ENCODE measurements at regions not wholly inside any gene's neighbourhood (a gene's known extent, or its start where the extent isn't known, plus 50 kb on each side); places are given as distances from the start of the nearest gene placed in this dataset.

DNA sequence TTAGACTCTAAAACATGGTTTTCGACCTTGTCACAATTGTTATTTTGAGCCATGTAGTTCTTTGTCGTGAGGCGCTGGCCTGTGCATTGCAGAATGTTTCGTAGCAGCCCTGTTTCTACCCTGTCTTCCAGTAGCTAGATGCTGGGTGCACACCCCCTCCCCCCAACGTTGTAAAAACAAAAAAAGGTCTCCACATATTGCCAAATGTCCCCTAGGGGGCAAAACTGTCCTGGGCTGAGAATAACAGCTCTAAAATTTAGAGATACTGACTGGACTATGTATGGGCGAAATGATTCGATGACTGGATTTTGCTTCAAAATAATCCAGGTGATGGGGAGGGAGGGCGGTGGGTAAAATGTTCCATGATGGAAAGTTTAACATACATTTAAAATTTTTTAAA lies 126.1 kb upstream of the FUT8 start:
- no peak for DNase-seq

DNA sequence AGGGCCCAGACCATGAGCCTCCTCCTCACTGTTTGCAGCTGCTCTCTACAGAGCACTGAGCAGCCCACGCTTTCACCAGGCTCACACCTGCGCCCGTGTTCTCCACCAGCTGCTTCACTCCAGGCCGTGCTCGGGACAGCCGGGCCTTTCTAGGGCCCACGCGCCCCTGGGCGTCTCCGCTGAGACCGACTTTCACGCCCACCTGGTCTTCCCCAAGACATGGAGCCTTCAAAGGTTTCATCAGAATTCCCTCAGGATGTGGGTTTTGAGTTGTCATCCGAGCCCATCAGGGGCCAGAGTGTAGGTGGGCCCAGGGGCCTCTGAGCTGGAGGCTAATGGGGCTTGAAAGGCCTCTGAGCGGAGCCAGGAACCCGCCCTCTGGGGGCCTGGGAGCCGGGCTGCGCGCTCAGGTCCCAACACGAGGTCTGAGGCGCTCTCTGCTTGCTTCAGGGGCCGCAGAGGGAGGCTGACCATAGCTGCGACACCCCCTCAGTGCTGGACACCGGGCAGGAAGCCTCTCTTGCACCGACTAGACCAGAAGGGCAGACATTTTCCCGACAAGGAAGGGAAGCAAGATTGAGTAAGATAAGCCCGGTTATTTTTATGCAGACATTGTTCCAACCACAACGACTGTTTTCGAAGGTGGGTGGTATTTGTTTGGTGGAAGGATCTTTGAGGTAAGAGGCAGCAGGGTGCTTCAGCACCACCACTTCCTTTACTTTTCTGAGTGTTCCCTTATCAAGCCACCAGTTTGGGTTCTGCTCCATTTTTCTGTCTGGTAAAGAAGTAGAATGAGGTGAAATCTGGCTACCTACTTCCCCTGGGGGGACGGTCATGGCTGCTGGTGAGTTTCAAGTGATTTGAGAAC lies 125.0 kb upstream of the FUT8 start:
- peak; percentile 49 to 57 for DNase-seq

DNA sequence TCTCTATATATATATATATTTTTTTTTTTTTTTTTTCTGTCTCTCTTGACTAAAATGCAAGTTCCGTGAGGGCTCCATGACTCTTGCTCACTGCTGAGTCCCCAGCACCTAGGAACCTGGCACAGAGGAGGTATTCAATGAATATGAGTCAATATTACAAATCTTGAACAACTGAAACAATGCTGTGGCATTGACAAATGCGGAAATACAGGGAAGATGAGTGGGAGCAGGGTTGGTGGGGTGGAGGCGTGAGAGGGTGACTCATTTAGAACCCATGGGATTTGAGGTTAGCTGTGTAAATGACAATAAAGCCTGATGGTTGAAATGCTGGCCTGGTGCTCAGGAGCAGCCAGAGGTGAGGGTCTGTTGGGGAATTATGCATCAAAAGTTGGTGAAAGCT lies 121.7 kb upstream of the FUT8 start:
- peak in 1 of 2 donors; percentile 41 for DNase-seq

DNA sequence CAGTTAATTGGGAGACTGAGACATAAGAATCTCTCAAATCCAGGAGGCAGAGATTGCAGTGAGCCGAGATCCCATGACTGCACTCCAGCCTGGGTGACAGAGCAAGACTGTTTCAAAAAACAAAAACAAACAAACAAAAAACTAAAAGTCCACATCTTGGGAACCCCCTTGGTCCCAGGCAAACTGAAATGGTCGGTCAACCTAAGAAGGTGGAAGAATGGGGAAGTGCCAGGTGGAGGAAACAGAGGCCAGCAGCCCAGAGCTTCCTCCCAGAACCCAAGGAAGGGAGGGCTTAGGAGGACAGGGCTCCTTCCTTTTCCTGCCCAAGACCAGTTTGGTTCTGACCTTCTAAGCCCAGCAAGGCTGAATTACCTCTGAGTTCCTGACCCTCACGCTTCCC lies 121.0 kb upstream of the FUT8 start:
- no peak for DNase-seq

DNA sequence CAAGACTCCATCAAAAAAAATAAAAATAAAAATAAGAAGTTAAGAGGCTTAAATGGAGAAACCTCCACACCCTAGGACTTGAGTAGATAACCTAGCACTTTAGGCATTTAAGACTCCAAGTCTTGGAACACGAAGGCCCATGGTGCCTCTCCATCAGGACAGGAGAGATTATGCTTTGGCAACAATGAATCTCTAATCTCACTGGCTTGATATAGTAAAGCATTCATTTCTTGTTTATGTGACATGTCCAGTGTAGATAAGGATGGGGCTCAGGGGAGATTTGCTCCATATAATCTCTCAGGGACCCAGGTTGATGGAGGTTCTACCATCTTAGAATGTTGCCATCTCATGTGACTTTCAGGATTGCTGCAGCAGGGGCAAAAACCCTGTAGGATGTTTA lies 117.7 kb upstream of the FUT8 start:
- no peak for DNase-seq

DNA sequence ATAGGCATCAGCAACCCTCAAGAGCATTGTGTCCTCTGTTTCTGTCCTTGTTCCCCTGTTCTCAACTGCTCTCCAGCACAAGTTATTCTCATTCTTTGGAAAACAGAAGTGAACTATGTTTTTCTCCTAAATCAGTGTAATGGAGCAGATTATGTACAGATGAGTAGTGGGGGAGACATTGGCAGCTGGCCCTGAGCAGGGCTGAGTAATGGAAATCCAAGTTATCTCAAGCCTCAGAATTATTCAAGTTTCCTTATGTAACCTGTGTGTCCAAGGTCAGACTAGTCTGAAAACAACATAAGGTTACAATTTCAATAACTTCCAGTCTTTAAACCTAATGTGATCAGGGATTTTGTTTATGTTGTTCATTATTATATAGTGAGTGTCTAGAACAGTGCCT lies 116.1 kb upstream of the FUT8 start:
- DNase-seq = no peak

DNA sequence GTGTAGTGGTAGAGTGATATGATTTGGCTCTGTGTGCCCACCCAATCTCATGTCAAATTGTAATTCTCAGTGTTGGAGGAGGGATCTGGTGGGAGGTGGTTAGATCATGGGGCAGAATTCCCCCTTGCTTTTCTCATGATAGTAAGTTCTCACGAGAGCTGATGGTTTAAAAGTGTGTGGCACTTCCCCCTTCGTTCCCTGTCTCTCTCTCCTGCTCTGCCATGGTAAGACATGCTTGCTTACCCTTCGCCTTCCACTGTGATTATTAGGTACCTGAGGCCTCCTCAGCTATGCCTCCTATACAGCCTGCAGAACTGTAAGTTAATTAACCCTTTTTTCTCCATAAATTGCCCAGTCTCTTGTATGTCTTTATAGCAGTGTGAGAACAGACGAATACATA lies 115.7 kb upstream of the FUT8 start:
- DNase-seq = no peak

DNA sequence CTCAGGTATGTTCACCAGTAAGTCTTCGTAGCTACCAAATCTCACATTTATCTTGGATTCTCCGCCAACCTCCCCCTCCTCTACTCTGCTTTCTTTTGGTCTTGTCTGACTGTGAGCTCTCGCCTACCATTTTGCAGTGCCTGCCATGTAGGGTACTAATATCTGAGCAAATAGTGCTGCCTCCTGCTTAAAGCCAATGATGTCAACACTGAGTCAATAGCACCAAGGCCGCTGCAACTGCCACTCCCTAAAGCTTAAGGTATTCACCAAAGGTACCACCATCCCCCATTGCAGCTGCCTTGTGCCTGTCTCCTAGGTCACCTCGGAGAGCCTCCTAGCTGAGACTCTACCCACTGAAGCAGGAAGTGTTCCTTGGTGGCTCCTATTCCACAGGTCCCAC lies 114.8 kb upstream of the FUT8 start:
- no peak for DNase-seq

DNA sequence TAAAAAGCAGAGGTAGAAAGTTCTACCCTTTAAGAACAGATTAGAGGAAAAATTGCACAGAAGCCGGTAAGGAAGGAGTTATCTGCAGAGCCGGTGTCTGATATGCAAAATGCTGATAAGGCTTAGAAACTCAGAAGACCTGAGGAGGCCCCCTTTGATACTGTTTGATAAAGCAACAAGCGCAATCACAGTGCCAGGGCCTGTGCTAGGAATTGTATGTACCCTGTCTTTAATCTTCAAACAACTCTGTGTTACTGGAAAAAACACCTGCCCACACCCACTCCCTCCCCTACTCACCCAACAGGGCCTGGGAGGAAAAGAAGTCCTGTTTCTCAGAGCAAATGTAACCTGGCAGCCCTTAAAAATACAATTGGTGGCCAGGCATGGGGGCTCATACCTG lies 112.7 kb upstream of the FUT8 start:
- DNase-seq = no peak

DNA sequence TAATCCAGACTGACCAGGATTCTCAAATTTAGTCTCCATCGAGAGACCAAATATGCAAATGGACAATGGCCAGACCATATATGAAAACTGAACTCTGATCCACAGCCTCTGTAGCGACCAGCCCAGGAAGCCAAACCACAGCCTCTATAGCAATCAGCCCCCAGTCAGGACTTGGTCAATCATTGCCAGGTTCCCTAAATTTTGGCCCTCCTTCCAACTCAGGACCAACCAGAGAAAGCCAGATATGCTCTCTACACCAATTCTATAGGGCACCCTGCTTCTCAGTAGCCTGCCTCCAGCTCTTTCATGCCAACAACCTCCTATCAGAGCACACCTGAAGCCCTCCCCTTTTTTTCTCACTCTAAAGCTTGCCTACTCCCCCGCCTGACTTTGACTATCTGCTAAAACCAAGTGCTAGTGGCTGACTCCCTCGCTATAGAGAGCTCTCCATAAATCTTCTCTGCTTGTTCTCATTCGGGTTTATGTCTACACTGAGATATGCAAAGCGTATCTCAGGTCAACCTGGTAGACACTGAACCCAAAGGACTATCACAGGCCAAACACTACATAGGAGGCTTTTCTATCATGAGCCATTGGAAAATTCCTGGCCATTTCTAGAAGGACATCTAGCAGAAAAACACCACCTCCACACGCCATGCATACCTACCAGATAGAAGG lies 110.5 kb upstream of the FUT8 start:
- no peak for DNase-seq

DNA sequence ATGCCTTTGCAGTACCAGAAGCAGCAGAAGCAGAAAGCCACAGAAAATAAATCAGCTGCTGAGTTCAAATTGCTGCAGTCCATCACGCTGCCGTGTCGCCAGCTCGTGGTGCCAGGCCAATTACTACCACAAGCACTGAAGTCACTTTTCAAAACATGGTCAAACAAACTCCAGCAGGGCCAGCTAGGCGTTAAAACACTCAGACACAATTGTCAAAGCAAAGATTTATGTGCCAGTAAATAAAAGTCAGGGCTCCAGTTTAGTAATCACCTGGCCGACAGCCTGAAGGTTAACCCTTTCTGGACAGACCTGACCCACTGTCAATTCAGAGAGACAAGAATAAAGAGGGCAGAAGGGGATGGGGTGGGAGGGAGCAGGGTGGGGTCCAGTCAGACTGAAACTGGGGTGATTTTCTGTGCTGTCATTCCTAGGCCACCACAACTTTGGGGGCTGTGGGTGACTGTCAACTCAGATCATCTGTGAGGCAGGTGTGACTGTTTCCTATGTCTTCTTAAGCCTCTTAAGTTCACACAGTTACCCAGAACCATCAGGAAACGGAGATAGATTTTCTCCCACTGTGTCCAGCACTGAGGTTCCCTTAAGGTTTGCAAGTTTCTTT lies 109.8 kb upstream of the FUT8 start:
- DNase-seq = peak in 1 of 2 donors; percentile 39

DNA sequence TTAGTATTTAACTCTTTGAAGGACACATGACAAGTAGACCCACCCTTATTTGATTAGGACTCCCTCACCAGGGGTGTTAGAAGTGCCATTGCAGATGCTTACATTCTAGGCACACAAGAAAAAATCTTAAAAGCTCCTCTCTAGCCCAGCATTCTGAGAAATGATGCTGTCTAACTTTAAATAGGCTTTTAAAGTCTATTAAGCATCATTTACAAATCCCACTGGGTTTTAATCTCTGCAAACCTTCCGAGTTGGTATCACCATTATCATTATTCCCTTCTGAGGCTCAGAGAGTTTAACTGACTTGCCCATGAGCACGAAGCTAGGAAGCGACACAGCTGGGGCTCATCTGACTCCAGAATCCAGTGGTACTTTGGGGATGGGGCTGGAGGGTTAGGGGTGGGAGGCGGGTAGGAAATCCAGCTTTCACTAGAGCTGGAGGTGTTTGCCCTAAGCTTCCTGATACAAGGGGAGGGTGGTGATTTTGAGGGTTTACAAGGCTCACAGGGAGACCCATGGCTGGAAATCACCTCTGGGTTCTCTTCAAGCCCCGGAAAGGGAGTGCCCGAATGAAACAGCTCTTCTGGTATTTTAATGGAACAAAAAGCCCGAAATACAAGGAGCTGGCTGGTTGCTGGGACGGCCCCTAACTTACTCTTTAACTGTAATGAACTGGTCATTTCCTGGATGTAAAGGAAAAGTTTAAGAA lies 109.2 kb upstream of the FUT8 start:
- DNase-seq = no peak

DNA sequence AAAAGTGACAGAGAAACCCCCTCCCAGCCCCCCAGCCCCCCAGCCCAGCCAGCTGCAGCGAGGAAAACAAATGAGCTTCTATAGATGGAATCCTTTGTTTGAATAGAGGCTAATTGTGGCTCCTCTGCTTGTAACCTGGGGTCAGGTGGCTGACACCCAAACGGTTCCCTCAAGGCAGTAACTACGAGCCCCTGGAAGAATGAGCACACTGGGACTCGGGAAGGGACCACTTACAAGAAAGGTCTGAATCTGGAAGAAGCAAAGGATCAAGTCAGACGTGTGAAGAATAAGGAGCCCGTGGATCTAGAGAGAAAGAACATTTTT lies 108.7 kb upstream of the FUT8 start:
- DNase-seq = no peak

DNA sequence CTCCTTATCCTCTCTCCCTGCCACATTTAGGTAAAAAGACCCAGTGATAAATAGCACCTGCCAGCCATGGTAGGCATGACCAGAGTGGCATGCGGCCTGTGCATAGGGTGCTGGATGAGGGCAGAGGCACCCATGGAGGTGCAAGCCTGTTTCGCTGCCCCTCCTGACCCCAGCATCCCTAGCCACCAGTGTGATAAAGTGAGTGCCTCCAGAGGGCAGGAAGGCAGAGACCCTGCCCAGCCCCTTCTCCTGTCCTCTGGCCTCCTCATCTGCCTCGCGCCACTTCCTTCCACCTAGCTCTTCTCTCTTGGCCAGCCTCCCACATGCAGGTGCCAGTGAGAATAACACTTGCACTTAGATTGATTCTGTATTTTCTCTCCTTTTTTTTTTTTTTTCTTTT lies 108.3 kb upstream of the FUT8 start:
- no peak for DNase-seq

DNA sequence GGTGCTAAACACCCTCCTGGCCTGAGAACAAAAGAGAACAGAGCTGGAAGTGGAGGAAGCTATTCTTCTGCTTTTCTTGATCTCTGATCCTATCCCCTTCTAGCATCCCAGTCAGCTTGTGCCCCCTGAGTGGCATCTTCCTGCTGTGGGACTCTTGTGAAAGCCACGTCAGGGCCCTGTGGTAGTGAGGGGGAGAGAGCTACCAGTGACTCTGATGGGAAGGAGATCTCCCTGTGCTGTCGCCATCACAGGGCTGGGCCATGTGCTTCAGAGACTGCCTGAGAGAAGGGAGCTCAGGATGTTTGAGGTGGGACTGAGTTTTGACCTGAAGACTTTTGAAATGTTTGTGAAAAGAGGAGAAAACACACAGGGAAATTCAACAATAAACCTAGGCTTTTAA lies 107.6 kb upstream of the FUT8 start:
- no peak for DNase-seq

DNA sequence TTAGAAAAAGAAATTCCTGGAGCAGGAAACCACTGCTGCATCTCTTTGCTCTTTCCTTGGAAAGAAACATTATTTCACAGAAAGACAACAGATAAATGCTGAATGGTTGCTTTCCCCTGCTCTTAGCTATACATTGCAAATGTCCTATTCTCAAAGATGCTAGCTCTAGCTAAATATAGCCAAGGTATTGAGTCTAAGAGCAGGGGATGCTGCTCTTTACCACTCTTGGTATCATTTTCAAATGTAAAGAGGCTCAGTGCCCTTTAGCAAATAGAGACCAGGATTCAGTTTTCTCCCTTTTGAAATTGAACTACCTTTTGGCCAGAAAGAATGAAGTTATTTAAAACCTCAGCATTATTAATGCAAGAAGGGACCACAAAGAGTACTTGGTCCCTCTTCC lies 104.0 kb upstream of the FUT8 start:
- DNase-seq = no peak

DNA sequence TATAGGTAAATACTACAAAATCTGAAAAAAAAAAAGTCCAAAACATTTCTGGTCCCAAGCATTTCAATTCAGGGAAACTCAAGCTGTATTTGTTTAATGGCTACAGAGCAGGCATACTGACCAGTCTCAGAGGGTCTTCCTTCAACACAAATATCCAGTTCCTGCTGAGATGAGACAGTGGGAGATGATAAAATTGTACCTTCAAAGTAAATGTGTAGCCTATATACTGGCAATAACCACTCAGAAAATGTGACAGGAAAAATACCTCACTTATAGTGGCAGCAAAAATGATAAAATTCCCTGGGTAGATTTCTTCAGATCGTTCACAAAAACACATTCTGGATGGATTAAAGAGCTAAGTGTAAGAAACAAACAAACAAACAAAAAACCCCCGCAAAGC lies 102.0 kb upstream of the FUT8 start:
- DNase-seq = no peak

DNA sequence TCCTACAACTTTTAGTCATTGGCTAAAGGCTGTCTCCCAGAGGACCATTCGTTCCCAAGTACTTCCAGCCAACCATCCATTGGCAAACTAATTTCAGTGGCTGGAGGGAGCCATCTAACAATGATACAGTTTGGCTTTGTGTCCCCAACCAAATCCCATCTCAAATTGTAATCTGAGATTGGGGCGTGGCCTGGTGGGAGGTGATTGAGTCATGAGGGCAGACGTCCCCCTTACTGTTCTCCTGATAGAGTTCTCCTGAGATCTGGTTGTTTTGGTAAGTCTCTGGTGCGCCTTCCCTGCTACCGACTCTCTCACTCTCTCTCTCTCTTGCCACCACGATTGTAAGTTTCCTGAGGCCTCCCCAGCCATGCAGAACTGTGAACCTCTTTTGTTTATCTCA lies 99.7 kb upstream of the FUT8 start:
- DNase-seq = no peak

DNA sequence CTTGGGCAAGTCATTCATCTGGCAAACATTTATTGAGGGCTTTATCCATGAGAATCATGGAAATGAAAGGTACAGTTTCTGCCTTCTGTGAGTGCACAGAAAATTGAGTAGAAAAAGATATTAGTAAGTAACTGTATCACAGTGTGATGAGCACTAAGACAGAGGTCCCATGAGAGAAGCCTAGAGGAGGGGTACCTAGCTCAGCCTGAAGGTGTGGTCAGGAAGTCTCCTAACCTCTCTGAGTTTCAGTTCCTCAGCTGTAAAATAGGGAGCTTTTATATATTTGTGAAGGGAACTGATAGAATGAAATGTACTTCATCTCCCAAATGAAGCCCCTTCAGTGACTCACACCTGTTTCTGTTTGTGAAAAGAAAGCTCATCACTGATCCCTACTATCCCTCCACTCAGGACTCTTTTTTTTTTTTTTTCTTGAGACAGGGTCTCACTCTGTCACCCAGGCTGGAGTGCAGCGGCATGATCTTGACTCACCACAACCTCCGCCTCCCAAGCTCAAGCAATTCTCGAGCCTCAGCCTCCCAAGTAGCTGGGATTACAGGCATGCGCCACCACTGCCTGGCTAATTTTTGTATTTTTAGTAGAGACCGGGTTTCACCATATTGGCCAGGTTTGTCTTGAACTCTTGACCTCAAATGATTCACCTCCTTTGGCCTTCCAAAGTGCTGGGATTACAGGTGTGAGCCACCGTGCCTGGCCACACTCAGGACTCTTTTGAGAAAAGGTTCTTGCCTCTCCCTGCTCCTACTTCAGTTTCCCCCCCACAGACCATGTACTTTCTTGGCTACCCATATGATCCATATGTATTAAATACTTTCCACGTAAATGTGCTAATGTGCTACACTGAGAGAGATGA lies 93.7 kb upstream of the FUT8 start:
- no peak for DNase-seq

DNA sequence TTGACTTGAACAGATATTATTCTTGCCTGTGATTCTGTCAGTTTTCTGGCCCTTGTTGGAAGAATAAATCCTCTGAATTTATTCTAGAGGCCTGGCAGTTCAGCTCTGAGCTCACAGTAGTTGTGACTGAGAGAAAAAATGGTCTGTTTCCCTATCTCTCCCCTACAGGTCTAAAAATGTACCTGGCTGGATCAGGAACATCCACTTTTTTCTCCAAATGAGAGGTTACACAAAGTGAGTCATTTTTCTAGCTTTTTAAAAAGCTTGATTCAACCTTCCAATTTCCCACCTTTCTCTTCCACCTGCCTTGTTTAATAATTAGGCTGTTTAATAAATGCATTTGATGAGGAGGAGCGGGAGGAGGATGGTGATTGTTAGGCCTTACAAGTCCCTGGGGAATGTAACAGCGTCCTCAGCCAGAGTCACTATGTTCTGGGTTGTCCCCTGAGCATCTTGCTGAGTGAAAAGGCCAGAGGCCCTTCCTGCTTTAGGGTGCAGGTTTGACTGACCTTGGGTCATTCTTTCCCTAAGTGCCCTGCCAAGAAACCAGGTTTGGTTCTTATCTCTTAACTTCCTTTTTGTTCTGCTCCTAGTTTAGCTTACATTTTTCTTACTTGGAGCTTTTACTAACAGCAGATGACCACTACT lies 91.7 kb upstream of the FUT8 start:
- DNase-seq = no peak

DNA sequence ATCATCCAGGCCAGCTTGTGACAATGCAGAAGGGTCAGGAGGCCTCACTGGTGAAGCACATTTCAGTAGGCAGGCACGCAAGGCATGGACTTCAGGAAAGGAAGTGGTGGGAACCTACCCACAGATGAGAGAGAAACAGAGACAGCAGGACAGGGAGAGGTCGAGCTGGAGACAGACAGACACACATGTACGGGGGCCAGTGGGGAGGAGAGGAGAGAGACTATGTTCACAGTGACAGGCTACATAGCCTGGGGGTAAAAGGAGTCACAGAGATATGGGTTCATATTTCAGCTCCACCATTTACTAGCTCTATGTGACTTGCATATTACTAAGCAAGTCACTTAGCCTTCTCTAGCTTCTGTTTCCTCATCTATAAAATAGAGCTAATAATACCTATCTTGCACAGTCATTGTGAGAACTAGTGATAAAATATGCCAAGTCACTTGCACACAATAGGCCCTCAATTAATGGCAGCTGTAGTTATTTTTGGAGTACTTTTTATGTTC lies 91.1 kb upstream of the FUT8 start:
- DNase-seq = no peak

DNA sequence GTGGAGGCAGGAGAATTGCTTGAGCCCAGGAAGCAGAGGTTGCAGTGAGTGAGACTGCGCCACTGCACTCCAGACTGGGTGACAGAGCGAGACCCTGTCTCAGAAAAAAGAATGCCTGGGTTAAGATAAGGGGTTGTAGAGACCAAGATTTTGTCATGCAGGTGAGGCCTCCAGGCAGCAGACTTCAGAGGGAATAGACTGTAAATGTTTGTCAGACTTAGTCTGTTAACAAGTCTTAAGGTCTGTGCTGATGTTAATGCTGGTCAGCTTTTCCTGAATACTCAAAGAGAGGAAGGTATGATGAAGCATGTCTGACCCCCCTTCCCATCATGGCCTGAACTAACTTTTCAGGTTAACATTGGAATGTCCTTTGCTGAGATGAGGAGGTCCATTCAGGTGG lies 83.0 kb upstream of the FUT8 start:
- no peak for DNase-seq

Measured in stimulated activated CD4-positive, alpha-beta T cell treated with anti-CD3 and anti-CD28 coated beads, Interleukin-2, amount 100 ng/mL, for 48 hours (primary cell).